GM23338 (cell line): ENCODE measurements at regions not wholly inside any gene's neighbourhood (a gene's known extent, or its start where the extent isn't known, plus 50 kb on each side); places are given as distances from the start of the nearest gene placed in this dataset.

Source experiments
- ATAC-seq: fragments of 200-7000 bp; cut with Tn5 transposase; 3 replicates; pipeline ENCODE4 v1.9.1; 2020
- DNase-seq: peaks from one replicate; pipeline ENCODE4 v3.0.0-alpha.2; 2015; ENCODE audit warnings: low spot score
- H2AFZ ChIP-seq: fragments of 200-600 bp; sonication (generic); 2 replicates; pipeline ENCODE4 v1.8.0; 2016; ENCODE audit warnings: antibody characterized with exemption, mild to moderate bottlenecking, moderate library complexity
- H3F3A ChIP-seq: fragments of 200-600 bp; sonication (generic); replicated peaks from 2 replicates; pipeline ENCODE4 v1.8.0; 2017; ENCODE audit warnings: antibody characterized with exemption, mixed run types, low read depth
- H3K27ac ChIP-seq: fragments of 200-600 bp; sonication (generic); 2 replicates; pipeline ENCODE4 v1.6.1; 2016; ENCODE audit warnings: low read depth
- H3K27me3 ChIP-seq: fragments of 200-600 bp; sonication (generic); 2 replicates; pipeline ENCODE4 v1.8.0; 2016; ENCODE audit warnings: mild to moderate bottlenecking, mixed run types, moderate library complexity; ENCODE audit not compliant: insufficient read depth
- H3K36me3 ChIP-seq: fragments of 200-600 bp; sonication (generic); 2 replicates; pipeline ENCODE4 v1.8.0; 2016; ENCODE audit warnings: mild to moderate bottlenecking; ENCODE audit not compliant: insufficient read depth
- H3K4me1 ChIP-seq: fragments of 200-600 bp; sonication (generic); 2 replicates; pipeline ENCODE4 v1.8.0; 2016; ENCODE audit warnings: mild to moderate bottlenecking, moderate library complexity; ENCODE audit not compliant: insufficient read depth
- H3K4me2 ChIP-seq: fragments of 200-600 bp; sonication (generic); 2 replicates; pipeline ENCODE4 v1.7.1; 2017; ENCODE audit warnings: mixed run types
- H3K4me3 ChIP-seq: fragments of 200-600 bp; sonication (generic); 2 replicates; pipeline ENCODE4 v1.6.1; 2016; ENCODE audit warnings: mixed run types
- H3K79me2 ChIP-seq: fragments of 200-600 bp; sonication (generic); replicated peaks from 2 replicates; pipeline ENCODE4 v1.8.0; 2017; ENCODE audit warnings: mild to moderate bottlenecking; ENCODE audit not compliant: insufficient read depth
- H3K9me2 ChIP-seq: fragments of 200-600 bp; sonication (generic); 2 replicates; pipeline ENCODE4 v1.8.0; 2017; ENCODE audit not compliant: insufficient read depth
- H4K20me1 ChIP-seq: fragments of 200-600 bp; sonication (generic); replicated peaks from 2 replicates; pipeline ENCODE4 v1.8.0; 2017; ENCODE audit warnings: mild to moderate bottlenecking; ENCODE audit not compliant: insufficient read depth
- H3K27ac Mint-ChIP-seq: 2 replicates; pipeline ENCODE4 v1.8.0; 2020; ENCODE audit warnings: inconsistent platforms, mild to moderate bottlenecking, moderate library complexity, mixed read lengths
- H3K27me3 Mint-ChIP-seq: 3 replicates; pipeline ENCODE4 v1.8.0; 2022; ENCODE audit warnings: low read depth, mild to moderate bottlenecking, moderate library complexity, mixed read lengths, inconsistent platforms; ENCODE audit not compliant: insufficient read depth, poor library complexity
- H3K36me3 Mint-ChIP-seq: 3 replicates; pipeline ENCODE4 v1.8.0; 2021; ENCODE audit warnings: low read depth, mild to moderate bottlenecking, inconsistent platforms, moderate library complexity, mixed read lengths
- H3K4me1 Mint-ChIP-seq: 3 replicates; pipeline ENCODE4 v1.8.0; 2020; ENCODE audit warnings: mild to moderate bottlenecking, inconsistent platforms, mixed read lengths
- H3K4me3 Mint-ChIP-seq: 3 replicates; pipeline ENCODE4 v1.8.0; 2021; ENCODE audit warnings: moderate library complexity, mild to moderate bottlenecking, inconsistent platforms, mixed read lengths
- H3K9me3 Mint-ChIP-seq: 3 replicates; pipeline ENCODE4 v1.8.0; 2020; ENCODE audit warnings: moderate library complexity, mild to moderate bottlenecking, inconsistent platforms, mixed read lengths
- CREB1 ChIP-seq: fragments of 250-450 bp; sonication (Bioruptor Pico); IDR thresholded peaks from 2 replicates; pipeline ENCODE4 v1.5.0; 2020; ENCODE audit warnings: low read depth, mild to moderate bottlenecking, moderate library complexity
- CTCF ChIP-seq, 2 experiments: fragments of 200-600 bp in 1 of 2; sonication (generic) in 1 of 2; conservative IDR thresholded peaks; 2 replicates each; pipeline versions ENCODE4 v1.5.1 to v1.6.1; 2016 to 2017; ENCODE audit warnings: antibody characterized with exemption in 2 of 2, low read depth in 2 of 2, mild to moderate bottlenecking in 2 of 2, moderate library complexity in 1 of 2
- ETS1 ChIP-seq: IDR thresholded peaks from 2 replicates; pipeline ENCODE4 v1.6.1; 2016; ENCODE audit warnings: antibody characterized with exemption
- EZH2phosphoT487 ChIP-seq: fragments of 200-600 bp; sonication (generic); IDR thresholded peaks from one replicate; pipeline ENCODE4 v1.8.1; 2018; ENCODE audit warnings: antibody characterized with exemption; ENCODE audit not compliant: unreplicated experiment
- JUNB ChIP-seq: IDR thresholded peaks from one replicate; pipeline ENCODE4 v1.6.1; 2016; ENCODE audit warnings: antibody characterized with exemption; ENCODE audit not compliant: unreplicated experiment
- POLR2AphosphoS5 ChIP-seq: IDR thresholded peaks from 2 replicates; pipeline ENCODE4 v1.6.1; 2016; ENCODE audit warnings: antibody characterized with exemption, low read depth
- REST ChIP-seq: IDR thresholded peaks from one replicate; pipeline ENCODE4 v1.6.1; 2018; ENCODE audit warnings: antibody characterized with exemption; ENCODE audit not compliant: unreplicated experiment
- STAT1 ChIP-seq: IDR thresholded peaks from one replicate; pipeline ENCODE4 v1.6.1; 2016; ENCODE audit warnings: antibody characterized with exemption; ENCODE audit not compliant: unreplicated experiment
- ZNF114 ChIP-seq: fragments of 250-450 bp; sonication (Bioruptor Pico); IDR thresholded peaks from 2 replicates; pipeline ENCODE4 v1.5.0; 2020; ENCODE audit warnings: mild to moderate bottlenecking, moderate library complexity
- ZNF331 ChIP-seq: fragments of 250-450 bp; sonication (Bioruptor Pico); IDR thresholded peaks from 2 replicates; pipeline ENCODE4 v1.5.0; 2020; ENCODE audit warnings: low read depth, mild to moderate bottlenecking, moderate library complexity

- TF ChIP-seq REST (no peak), ZNF114 (no peak), STAT1 (no peak), ZNF331 (CRISPR knock-in tag) (no peak)
Observed at GRCh38 chr17:77831474-77832179, 126.9 kb upstream of the TNRC6C start (continued).

- no peaks in the 10 kb centered on the region for H3K27me3 ChIP-seq
- Mint-ChIP-seq H3K27ac (no peak overlapping the region), H3K9me3 (peaks cover under 1% of the 10 kb centered on the region; the same call in 2 of the 3 replicates), H3K27me3 (peaks cover 26% of the 10 kb centered on the region), H3K4me3 (no peak overlapping the region), H3K4me1 (peaks cover 50% of the 10 kb centered on the region), H3K36me3 (no peaks in the 10 kb centered on the region)
- ATAC-seq (no peak), DNase-seq (no peak)
- TF ChIP-seq EZH2phosphoT487: no peak
- no peak for TF ChIP-seq CREB1 (CRISPR knock-in tag)
- no peak for TF ChIP-seq ZNF114
- H3K79me2 ChIP-seq: no peaks in the 10 kb centered on the region
- peaks cover 16% of the 10 kb centered on the region for H3K4me1 ChIP-seq
- no peak overlapping the region for H2AFZ ChIP-seq
- no peaks in the 10 kb centered on the region for H4K20me1 ChIP-seq
- no peaks in the 10 kb centered on the region for H3K9me2 ChIP-seq
- H3F3A ChIP-seq: peaks cover 21% of the 10 kb centered on the region
- H3K4me3 ChIP-seq: no peak overlapping the region
- no peak overlapping the region for H3K4me2 ChIP-seq
- H3K27ac ChIP-seq: no peak overlapping the region
- no peaks in the 10 kb centered on the region for H3K36me3 ChIP-seq
Observed at GRCh38 chr17:77832180-77832560, 126.3 kb upstream of the TNRC6C start.

GRCh38 chr17:77833769-77834168 is 124.7 kb upstream of the TNRC6C start:
- no peak overlapping the region for H3K4me2 ChIP-seq
- Mint-ChIP-seq H3K4me3 (no peak overlapping the region), H3K36me3 (no peaks in the 10 kb centered on the region), H3K27me3 (peaks cover 22% of the 10 kb centered on the region), H3K9me3 (peaks cover 2% of the 10 kb centered on the region; the same call in 2 of the 3 replicates), H3K4me1 (peaks cover 37% of the 10 kb centered on the region), H3K27ac (no peak overlapping the region)
- DNase-seq (no peak), ATAC-seq (no peak)
- no peaks in the 10 kb centered on the region for H3K36me3 ChIP-seq
- no peak overlapping the region for H3K27ac ChIP-seq
- no peak overlapping the region for H2AFZ ChIP-seq
- peaks cover 5% of the 10 kb centered on the region; the same call in 1 of the 2 replicates for H3K4me1 ChIP-seq
- H3K9me2 ChIP-seq: no peaks in the 10 kb centered on the region
- H3K79me2 ChIP-seq: no peaks in the 10 kb centered on the region
- H3F3A ChIP-seq: peaks cover 8% of the 10 kb centered on the region
- TF ChIP-seq STAT1: no peak
- TF ChIP-seq ZNF331 (CRISPR knock-in tag): no peak
- no peak for TF ChIP-seq POLR2AphosphoS5
- TF ChIP-seq JUNB: no peak
- no peak for TF ChIP-seq ZNF114
- TF ChIP-seq CTCF (conservative IDR thresholded peaks at IDR 0.05; ENCODE audit: low read depth in 2 of 2): no peak
- TF ChIP-seq ETS1: no peak
- H4K20me1 ChIP-seq: no peaks in the 10 kb centered on the region
- H3K27me3 ChIP-seq: no peaks in the 10 kb centered on the region
- no peak overlapping the region for H3K4me3 ChIP-seq
